Esophagus muscularis mucosa (tissue), 4 donors: ENCODE measurements at regions not wholly inside any gene's neighbourhood (a gene's known extent, or its start where the extent isn't known, plus 50 kb on each side); places are given as distances from the start of the nearest gene placed in this dataset.

Source experiments
- DNase-seq: peaks from one replicate; pipeline ENCODE4 v3.0.0-alpha.2; 2017; ENCODE audit errors: extremely low spot score
- H3K27ac ChIP-seq, 4 donors: fragments of 200-600 bp; sonication (generic); replicated peaks in 1 of 4; 1 replicate in 3 of 4; 2 replicates in 1 of 4; pipeline ENCODE4 v1.5.1; 2016 to 2019; ENCODE audit warnings: mild to moderate bottlenecking in 1 of 4
- H3K27me3 ChIP-seq, 4 donors: fragments of 200-600 bp; sonication (generic); one replicate each; pipeline versions ENCODE4 v1.5.1 to v1.6.0; 2016 to 2019
- H3K36me3 ChIP-seq, 4 donors: fragments of 200-600 bp; sonication (generic); one replicate each; pipeline ENCODE4 v1.5.1; 2016 to 2019
- H3K4me1 ChIP-seq, 4 donors: fragments of 200-600 bp; sonication (generic); one replicate each; pipeline ENCODE4 v1.5.1; 2016 to 2019
- H3K4me3 ChIP-seq, 4 donors: fragments of 200-600 bp; sonication (generic); 1 replicate in 2 of 4; 2 replicates in 2 of 4; pipeline ENCODE4 v1.5.1; 2016 to 2019; ENCODE audit warnings: mild to moderate bottlenecking in 4 of 4, moderate library complexity in 1 of 4
- H3K9me3 ChIP-seq, 4 donors: fragments of 200-600 bp; sonication (generic); 1 replicate in 3 of 4; 2 replicates in 1 of 4; pipeline ENCODE4 v1.5.1; 2016 to 2019
- EP300 ChIP-seq: sonication (generic); formaldehyde crosslinking; IDR thresholded peaks from one replicate; pipeline ENCODE4 v1.6.1; 2017; ENCODE audit warnings: antibody characterized with exemption
- POLR2A ChIP-seq: fragments of 450-650 bp; IDR thresholded peaks from one replicate; pipeline ENCODE4 v1.6.1; 2017; ENCODE audit warnings: antibody characterized with exemption, moderate library complexity, mild to moderate bottlenecking, low read depth
- POLR2AphosphoS5 ChIP-seq, 2 donors: sonication (generic); formaldehyde crosslinking; IDR thresholded peaks; one replicate each; pipeline ENCODE4 v1.6.1; 2017; ENCODE audit warnings: antibody characterized with exemption in 2 of 2
- WGBS: methylation state at CpG from one replicate; pipeline ENCODE4 v1.1.5; 2018; 5-methylcytosine and 5-hydroxymethylcytosine counted together
- intact Hi-C: fragments of 100-400 bp; cut with DNase I; formaldehyde crosslinking; loops from one replicate; pipeline ENCODE4 v1.15.1; 2023
- TF ChIP-seq, protein P1 (sequence below), 3 experiments: fragments of 200-600 bp in 2 of 3; fragments of 450-650 bp in 1 of 3; sonication (generic) in 2 of 3; IDR thresholded peaks; one replicate each; pipeline ENCODE4 v1.5.1; 2017 to 2019; ENCODE audit warnings: antibody characterized with exemption in 3 of 3, mild to moderate bottlenecking in 2 of 3, moderate library complexity in 1 of 3

DNA sequence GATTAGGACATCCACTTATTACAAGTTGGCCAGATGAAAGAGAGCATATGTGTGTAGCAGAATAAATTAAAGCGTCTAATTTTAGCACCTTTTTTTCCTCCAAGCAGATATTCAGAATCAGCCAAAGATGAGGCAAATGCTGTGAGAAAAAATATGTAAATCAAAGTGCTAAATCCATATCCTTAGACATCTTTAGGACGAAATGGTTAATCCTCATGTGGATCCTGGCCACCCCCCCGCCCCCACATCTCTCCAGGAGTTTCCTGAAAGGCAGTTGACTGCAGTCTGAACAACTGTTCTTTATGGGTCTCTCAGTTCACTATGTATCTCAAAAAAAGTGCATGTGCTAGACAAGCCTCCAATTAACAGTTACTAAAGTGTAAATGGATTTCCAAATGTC lies 1768.1 kb upstream of the SEL1L start:
- H3K27me3 ChIP-seq: no peaks in the 10 kb centered on the region
- intact Hi-C loops: no loop called here
- no peak overlapping the region for H3K27ac ChIP-seq
- no peak for DNase-seq
- 57% methylated on average over 3 of the region's 3 CpGs for WGBS
- H3K4me1 ChIP-seq: no peaks in the 10 kb centered on the region
- no peak overlapping the region for H3K4me3 ChIP-seq
- no peaks in the 10 kb centered on the region for H3K36me3 ChIP-seq
- TF ChIP-seq POLR2A (no peak), EP300 (no peak), POLR2AphosphoS5 (IDR thresholded peaks at IDR 0.05) (no peak)
- TF ChIP-seq, protein P1, sequence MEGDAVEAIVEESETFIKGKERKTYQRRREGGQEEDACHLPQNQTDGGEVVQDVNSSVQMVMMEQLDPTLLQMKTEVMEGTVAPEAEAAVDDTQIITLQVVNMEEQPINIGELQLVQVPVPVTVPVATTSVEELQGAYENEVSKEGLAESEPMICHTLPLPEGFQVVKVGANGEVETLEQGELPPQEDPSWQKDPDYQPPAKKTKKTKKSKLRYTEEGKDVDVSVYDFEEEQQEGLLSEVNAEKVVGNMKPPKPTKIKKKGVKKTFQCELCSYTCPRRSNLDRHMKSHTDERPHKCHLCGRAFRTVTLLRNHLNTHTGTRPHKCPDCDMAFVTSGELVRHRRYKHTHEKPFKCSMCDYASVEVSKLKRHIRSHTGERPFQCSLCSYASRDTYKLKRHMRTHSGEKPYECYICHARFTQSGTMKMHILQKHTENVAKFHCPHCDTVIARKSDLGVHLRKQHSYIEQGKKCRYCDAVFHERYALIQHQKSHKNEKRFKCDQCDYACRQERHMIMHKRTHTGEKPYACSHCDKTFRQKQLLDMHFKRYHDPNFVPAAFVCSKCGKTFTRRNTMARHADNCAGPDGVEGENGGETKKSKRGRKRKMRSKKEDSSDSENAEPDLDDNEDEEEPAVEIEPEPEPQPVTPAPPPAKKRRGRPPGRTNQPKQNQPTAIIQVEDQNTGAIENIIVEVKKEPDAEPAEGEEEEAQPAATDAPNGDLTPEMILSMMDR (IDR thresholded peaks at IDR 0.05): no peak
- H3K9me3 ChIP-seq: no peaks in the 10 kb centered on the region

DNA sequence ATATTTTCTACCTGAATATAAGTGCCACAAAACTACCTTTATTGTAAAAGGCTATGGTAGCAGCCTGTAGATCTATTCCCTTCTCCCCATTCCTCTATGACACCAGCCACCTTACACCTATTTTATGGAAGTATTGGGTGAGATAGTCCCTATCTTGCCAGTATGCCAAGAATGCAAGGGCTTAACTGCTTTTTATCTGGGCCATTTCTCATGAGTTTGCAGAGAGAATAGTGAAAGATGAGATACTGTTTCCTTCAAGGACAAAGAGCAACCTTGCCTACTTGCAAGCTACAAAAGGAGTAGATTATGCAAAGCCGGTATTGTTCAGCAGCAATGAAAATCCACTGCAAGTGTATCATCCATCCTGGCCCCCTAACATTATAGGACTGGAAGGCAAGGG lies 1775.6 kb upstream of the SEL1L start:
- DNase-seq: no peak
- no peaks in the 10 kb centered on the region for H3K4me1 ChIP-seq
- no peak for TF ChIP-seq POLR2A
- TF ChIP-seq EP300: no peak
- TF ChIP-seq, protein P1 (IDR thresholded peaks at IDR 0.05): no peak
- no peak for TF ChIP-seq POLR2AphosphoS5 (IDR thresholded peaks at IDR 0.05)
- no peak overlapping the region for H3K4me3 ChIP-seq
- intact Hi-C loops: no loop called here
- H3K36me3 ChIP-seq: no peaks in the 10 kb centered on the region
- H3K27me3 ChIP-seq: no peaks in the 10 kb centered on the region
- no peak overlapping the region for H3K27ac ChIP-seq
- 94% methylated on average over 1 of the region's 1 CpG for WGBS
- peaks cover 0 to 4% (median 0%) of the 10 kb centered on the region in 4 donors for H3K9me3 ChIP-seq

DNA sequence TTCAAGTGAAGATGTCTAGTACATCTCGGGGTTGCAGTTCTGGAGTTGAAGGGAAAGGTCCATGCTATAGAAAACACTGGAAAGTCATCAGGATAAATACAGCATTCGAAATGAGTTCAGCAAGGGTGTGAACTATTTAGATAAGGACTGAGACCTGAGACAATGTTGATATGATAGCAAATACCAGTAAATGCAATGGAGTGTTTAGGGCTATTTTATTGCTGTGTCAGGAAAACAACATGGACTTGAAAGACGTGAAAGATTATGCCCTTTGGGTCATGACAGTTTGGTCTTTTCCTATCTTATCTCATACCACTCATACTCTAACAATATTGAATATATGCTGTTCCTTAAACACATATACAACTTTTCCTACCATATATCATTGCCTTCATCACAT lies 1776.2 kb upstream of the SEL1L start:
- no peaks in the 10 kb centered on the region for H3K4me1 ChIP-seq
- intact Hi-C loops: no loop called here
- TF ChIP-seq POLR2AphosphoS5 (IDR thresholded peaks at IDR 0.05) (no peak), EP300 (no peak), POLR2A (no peak)
- H3K27ac ChIP-seq: no peak overlapping the region
- H3K4me3 ChIP-seq: no peak overlapping the region
- DNase-seq: no peak
- 83% methylated on average over 3 of the region's 3 CpGs for WGBS
- H3K9me3 ChIP-seq: peaks cover 0 to 4% (median 0%) of the 10 kb centered on the region in 4 donors
- no peaks in the 10 kb centered on the region for H3K27me3 ChIP-seq
- no peaks in the 10 kb centered on the region for H3K36me3 ChIP-seq

DNA sequence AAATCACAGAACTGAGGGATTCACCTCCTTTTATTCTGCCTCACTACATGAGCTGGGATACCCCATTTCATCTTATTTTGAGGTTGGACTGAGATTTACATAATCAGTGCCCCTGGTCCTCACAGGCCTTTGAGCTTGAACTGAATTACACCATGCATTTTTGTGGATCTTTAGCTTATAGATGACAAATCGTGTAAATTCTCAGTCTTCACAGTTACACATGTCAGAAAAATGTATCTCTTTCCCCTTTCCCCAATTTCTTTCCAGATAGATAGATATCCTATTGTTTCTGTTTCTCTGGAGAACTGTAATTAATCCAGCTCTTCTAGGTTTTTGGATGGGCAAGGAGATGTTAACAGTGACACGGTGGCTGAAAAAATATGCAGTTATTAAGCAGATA lies 1778.9 kb upstream of the SEL1L start:
- intact Hi-C loops: no loop called here
- H3K36me3 ChIP-seq: no peaks in the 10 kb centered on the region
- 92% methylated on average over 2 of the region's 2 CpGs for WGBS
- TF ChIP-seq, protein P1 (IDR thresholded peaks at IDR 0.05): no peak
- TF ChIP-seq POLR2A: no peak
- TF ChIP-seq EP300: no peak
- no peak for TF ChIP-seq POLR2AphosphoS5 (IDR thresholded peaks at IDR 0.05)
- H3K27ac ChIP-seq: no peak overlapping the region
- no peaks in the 10 kb centered on the region for H3K27me3 ChIP-seq
- no peak overlapping the region for H3K4me3 ChIP-seq
- H3K4me1 ChIP-seq: no peaks in the 10 kb centered on the region
- DNase-seq: no peak
- peaks cover 0 to 4% (median 0%) of the 10 kb centered on the region in 4 donors for H3K9me3 ChIP-seq

DNA sequence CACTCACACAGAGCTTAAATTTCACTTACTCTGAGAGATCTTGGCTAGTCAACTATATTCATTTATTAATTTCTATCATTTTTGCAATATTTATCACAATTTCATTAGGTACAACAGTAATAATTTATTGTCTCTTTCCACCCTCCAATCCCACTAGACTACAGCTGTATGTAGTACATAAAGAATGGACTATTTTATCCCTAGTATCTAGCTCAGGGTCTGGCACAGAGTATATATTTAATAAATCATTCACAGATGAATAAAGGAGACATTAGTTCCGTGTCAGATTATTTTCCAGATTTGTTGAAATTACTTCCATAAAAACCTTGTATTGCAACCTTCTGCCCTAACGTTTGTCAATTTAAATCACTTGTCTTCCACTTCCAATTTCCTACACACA lies 1781.1 kb upstream of the SEL1L start:
- Histone ChIP-seq H3K27me3 (no peaks in the 10 kb centered on the region), H3K36me3 (no peaks in the 10 kb centered on the region), H3K27ac (no peak overlapping the region), H3K4me1 (no peaks in the 10 kb centered on the region), H3K9me3 (no peaks in the 10 kb centered on the region), H3K4me3 (no peak overlapping the region)
- intact Hi-C loops: no loop called here
- no peak for DNase-seq
- TF ChIP-seq POLR2AphosphoS5 (IDR thresholded peaks at IDR 0.05) (no peak), POLR2A (no peak), EP300 (no peak)
- TF ChIP-seq, protein P1 (IDR thresholded peaks at IDR 0.05): no peak
- WGBS: 56% methylated on average over 2 of the region's 2 CpGs
